Adrenal gland (tissue), 5 donors: ENCODE measurements at regions not wholly inside any gene's neighbourhood (a gene's known extent, or its start where the extent isn't known, plus 50 kb on each side); places are given as distances from the start of the nearest gene placed in this dataset.

Source experiments
- CTCF ChIP-seq, 6 experiments: fragments of 450-650 bp in 4 of 6; fragments of 200-600 bp in 2 of 6; sonication (generic) in 1 of 6; IDR thresholded peaks; 1 replicate in 5 of 6; 2 replicates in 1 of 6; pipeline versions ENCODE4 v1.5.1 to v1.8.0; 2016 to 2021; ENCODE audit warnings: antibody characterized with exemption in 6 of 6, mild to moderate bottlenecking in 2 of 6, moderate library complexity in 1 of 6
- POLR2A ChIP-seq, 2 donors: fragments of 450-650 bp; IDR thresholded peaks; one replicate each; pipeline ENCODE4 v1.6.1; 2017; ENCODE audit warnings: antibody characterized with exemption in 2 of 2, mild to moderate bottlenecking in 2 of 2, moderate library complexity in 1 of 2
- donor health status: DM: no; HTN: no; CAD: no.

DNA sequence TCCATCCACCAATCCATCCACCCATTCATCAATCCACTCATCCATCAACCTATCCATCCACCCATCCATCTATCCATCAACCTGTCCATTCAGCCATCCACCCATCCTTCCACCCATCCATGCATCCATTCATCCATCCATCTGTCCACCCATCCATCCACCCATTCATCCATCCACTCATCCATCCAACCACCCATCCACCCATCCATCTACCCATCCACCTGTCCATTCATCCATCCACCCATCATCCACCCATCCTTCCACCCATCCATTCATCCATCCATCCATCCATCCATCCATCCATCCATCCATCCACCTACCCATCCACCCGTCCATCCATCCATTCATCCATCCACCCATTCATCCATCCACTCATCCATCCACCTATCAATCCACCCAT, 195.8 kb downstream of the NXNL2 start:
- TF ChIP-seq CTCF (IDR thresholded peaks at IDR 0.05), result no peak
- no peak for TF ChIP-seq POLR2A (IDR thresholded peaks at IDR 0.05)
